Breast epithelium (tissue), 3 donors: ENCODE measurements at regions not wholly inside any gene's neighbourhood (a gene's known extent, or its start where the extent isn't known, plus 50 kb on each side); places are given as distances from the start of the nearest gene placed in this dataset.

Experiments used
- POLR2A ChIP-seq: fragments of 450-650 bp; IDR thresholded peaks from one replicate; pipeline ENCODE4 v1.6.1; 2016; ENCODE audit warnings: antibody characterized with exemption, mild to moderate bottlenecking, moderate library complexity
- TF ChIP-seq, protein P1 (sequence below), 3 donors: fragments of 450-650 bp; IDR thresholded peaks; one replicate each; pipeline ENCODE4 v1.5.1; 2016 to 2017; ENCODE audit warnings: antibody characterized with exemption in 3 of 3, mild to moderate bottlenecking in 3 of 3, moderate library complexity in 3 of 3

DNA sequence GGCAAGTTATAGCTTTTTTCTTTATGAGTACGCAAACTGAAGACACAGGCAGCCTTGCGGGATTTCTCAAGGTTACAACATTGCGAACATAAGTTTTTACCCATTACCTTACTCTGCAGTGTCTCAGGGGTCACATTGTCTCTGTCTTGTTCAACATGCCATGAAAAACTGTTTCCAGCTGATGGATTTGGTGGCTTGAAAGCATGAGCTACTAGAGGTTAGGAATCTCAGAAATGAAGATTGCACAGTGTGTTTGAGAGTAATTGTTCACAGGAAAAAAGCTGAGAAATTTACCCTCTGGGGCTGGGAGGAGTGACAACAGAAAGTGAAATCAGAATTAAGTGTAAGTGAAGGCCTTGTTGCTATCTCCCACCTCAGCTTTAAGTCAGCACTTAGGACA, 568.6 kb downstream of the TAFA4 start:
- TF ChIP-seq, protein P1, sequence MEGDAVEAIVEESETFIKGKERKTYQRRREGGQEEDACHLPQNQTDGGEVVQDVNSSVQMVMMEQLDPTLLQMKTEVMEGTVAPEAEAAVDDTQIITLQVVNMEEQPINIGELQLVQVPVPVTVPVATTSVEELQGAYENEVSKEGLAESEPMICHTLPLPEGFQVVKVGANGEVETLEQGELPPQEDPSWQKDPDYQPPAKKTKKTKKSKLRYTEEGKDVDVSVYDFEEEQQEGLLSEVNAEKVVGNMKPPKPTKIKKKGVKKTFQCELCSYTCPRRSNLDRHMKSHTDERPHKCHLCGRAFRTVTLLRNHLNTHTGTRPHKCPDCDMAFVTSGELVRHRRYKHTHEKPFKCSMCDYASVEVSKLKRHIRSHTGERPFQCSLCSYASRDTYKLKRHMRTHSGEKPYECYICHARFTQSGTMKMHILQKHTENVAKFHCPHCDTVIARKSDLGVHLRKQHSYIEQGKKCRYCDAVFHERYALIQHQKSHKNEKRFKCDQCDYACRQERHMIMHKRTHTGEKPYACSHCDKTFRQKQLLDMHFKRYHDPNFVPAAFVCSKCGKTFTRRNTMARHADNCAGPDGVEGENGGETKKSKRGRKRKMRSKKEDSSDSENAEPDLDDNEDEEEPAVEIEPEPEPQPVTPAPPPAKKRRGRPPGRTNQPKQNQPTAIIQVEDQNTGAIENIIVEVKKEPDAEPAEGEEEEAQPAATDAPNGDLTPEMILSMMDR (IDR thresholded peaks at IDR 0.05): no peak
- TF ChIP-seq POLR2A: no peak
